CD14-positive monocyte (primary cell): ENCODE measurements at regions not wholly inside any gene's neighbourhood (a gene's known extent, or its start where the extent isn't known, plus 50 kb on each side); places are given as distances from the start of the nearest gene placed in this dataset.

ENCODE experiments used
- DNase-seq, 3 donors: peaks; one replicate each; pipeline ENCODE4 v3.0.0-alpha.2; 2011 to 2022
- H2AFZ ChIP-seq: 2 replicates; pipeline ENCODE4 v1.6.0; 2012; ENCODE audit warnings: mild to moderate bottlenecking, low read depth, low read length, inconsistent platforms; ENCODE audit not compliant: insufficient read depth, poor library complexity, severe bottlenecking
- H3K27ac ChIP-seq, 2 donors: 1 replicate in 1 of 2; 2 replicates in 1 of 2; pipeline ENCODE4 v1.5.1; 2012 to 2013; ENCODE audit warnings: low read length in 2 of 2, control low read depth in 1 of 2, inconsistent platforms in 1 of 2, low read depth in 1 of 2, mild to moderate bottlenecking in 1 of 2
- H3K27me3 ChIP-seq, 2 donors: one replicate each; pipeline versions ENCODE4 v1.6.0 to v1.6.1; 2011 to 2013; ENCODE audit warnings: low read length in 2 of 2; ENCODE audit not compliant: control insufficient read depth in 2 of 2, insufficient read depth in 2 of 2
- H3K36me3 ChIP-seq, 2 donors: replicated peaks in 1 of 2; 1 replicate in 1 of 2; 2 replicates in 1 of 2; pipeline versions ENCODE4 v1.5.1 to v1.6.1; 2012 to 2013; ENCODE audit warnings: low read length in 2 of 2, control low read depth in 1 of 2, inconsistent platforms in 1 of 2, mild to moderate bottlenecking in 1 of 2; ENCODE audit not compliant: insufficient read depth in 2 of 2, control insufficient read depth in 1 of 2
- H3K4me1 ChIP-seq, 2 donors: 1 replicate in 1 of 2; 2 replicates in 1 of 2; pipeline versions ENCODE4 v1.5.1 to v1.6.1; 2012 to 2013; ENCODE audit warnings: low read length in 2 of 2, control low read depth in 1 of 2, inconsistent platforms in 1 of 2, mild to moderate bottlenecking in 1 of 2, moderate library complexity in 1 of 2; ENCODE audit not compliant: insufficient read depth in 2 of 2, control insufficient read depth in 1 of 2
- H3K4me2 ChIP-seq: replicated peaks from 2 replicates; pipeline ENCODE3; 2012; ENCODE audit warnings: low read length, moderate library complexity, mild to moderate bottlenecking; ENCODE audit not compliant: poor library complexity, severe bottlenecking; ENCODE audit errors: extremely low read depth
- H3K4me3 ChIP-seq, 3 experiments: fragments of 200-600 bp in 1 of 3; sonication (generic) in 1 of 3; replicated peaks in 1 of 3; 1 replicate in 2 of 3; 2 replicates in 1 of 3; pipeline ENCODE4 v1.5.1; 2011 to 2013; ENCODE audit warnings: low read length in 3 of 3, mild to moderate bottlenecking in 3 of 3, control low read depth in 2 of 3, low read depth in 2 of 3, inconsistent platforms in 1 of 3, moderate library complexity in 1 of 3
- H3K79me2 ChIP-seq: 2 replicates; pipeline ENCODE4 v1.6.0; 2012; ENCODE audit warnings: mild to moderate bottlenecking, control low read depth, inconsistent platforms, low read length, moderate library complexity; ENCODE audit not compliant: insufficient read depth
- H3K9ac ChIP-seq: 2 replicates; pipeline ENCODE4 v1.6.0; 2017; ENCODE audit warnings: low read length, mild to moderate bottlenecking; ENCODE audit not compliant: insufficient read depth, poor library complexity, severe bottlenecking
- H3K9me3 ChIP-seq, 2 donors: replicated peaks in 1 of 2; 1 replicate in 1 of 2; 2 replicates in 1 of 2; pipeline versions ENCODE4 v1.5.1 to v1.6.1; 2012 to 2013; ENCODE audit warnings: low read length in 2 of 2, control low read depth in 1 of 2; ENCODE audit not compliant: control insufficient read depth in 1 of 2, insufficient read depth in 1 of 2
- H4K20me1 ChIP-seq: 2 replicates; pipeline ENCODE4 v1.6.0; 2012; ENCODE audit warnings: mild to moderate bottlenecking, low read length, control low read depth, moderate library complexity; ENCODE audit not compliant: insufficient read depth
- H3K27ac Mint-ChIP-seq, 7 donors: one replicate each; pipeline ENCODE4 v1.8.0; 2020; ENCODE audit warnings: mild to moderate bottlenecking in 7 of 7, mixed read lengths in 7 of 7, moderate library complexity in 6 of 7, inconsistent platforms in 2 of 7
- H3K27me3 Mint-ChIP-seq, 3 donors: one replicate each; pipeline ENCODE4 v1.8.0; 2021 to 2022; ENCODE audit warnings: low read depth in 3 of 3, mild to moderate bottlenecking in 3 of 3, mixed read lengths in 3 of 3, moderate library complexity in 3 of 3, inconsistent platforms in 1 of 3
- H3K36me3 Mint-ChIP-seq, 2 donors: one replicate each; pipeline ENCODE4 v1.8.0; 2020; ENCODE audit warnings: mixed read lengths in 2 of 2, inconsistent platforms in 1 of 2, mild to moderate bottlenecking in 1 of 2
- H3K4me1 Mint-ChIP-seq: one replicate; pipeline ENCODE4 v1.8.0; 2020; ENCODE audit warnings: mild to moderate bottlenecking, mixed read lengths
- H3K4me3 Mint-ChIP-seq, 2 donors: one replicate each; pipeline ENCODE4 v1.8.0; 2020; ENCODE audit warnings: mild to moderate bottlenecking in 2 of 2, mixed read lengths in 2 of 2, moderate library complexity in 1 of 2
- H3K9me3 Mint-ChIP-seq, 7 donors: one replicate each; pipeline ENCODE4 v1.8.0; 2020 to 2022; ENCODE audit warnings: mixed read lengths in 7 of 7, mild to moderate bottlenecking in 6 of 7, moderate library complexity in 6 of 7, inconsistent platforms in 2 of 7
- CTCF ChIP-seq: fragments of 200-600 bp; IDR thresholded peaks from one replicate; pipeline ENCODE4 v1.8.0; 2022; ENCODE audit warnings: antibody characterized with exemption, mild to moderate bottlenecking
- WGBS: methylation state at CpG from one replicate; pipeline ENCODE4 v1.1.5; 2013; ENCODE audit warnings: missing lambda C conversion rate; ENCODE audit not compliant: insufficient coverage; 5-methylcytosine and 5-hydroxymethylcytosine counted together
- intact Hi-C, 2 donors: fragments of 100-400 bp; cut with micrococcal nuclease; formaldehyde crosslinking; loops; one replicate each; pipeline versions ENCODE4 v1.15.0 to v1.15.1; 2023

- H3K9ac ChIP-seq, result no peak overlapping the region
- no peaks in the 10 kb centered on the region for H3K4me1 ChIP-seq
- H3K4me1 Mint-ChIP-seq, result no peaks in the 10 kb centered on the region
- no peak overlapping the region for H3K4me3 ChIP-seq
- no peak for TF ChIP-seq CTCF
- H3K4me2 ChIP-seq, result no peak overlapping the region
- intact Hi-C loops, result no loop called here
- peaks cover 0 to 4% (median 0%) of the 10 kb centered on the region in 7 donors for H3K9me3 Mint-ChIP-seq
- H3K27ac ChIP-seq, result no peak overlapping the region
- H3K27me3 Mint-ChIP-seq, result peaks cover 0 to 1% (median 0%) of the 10 kb centered on the region in 3 donors
- WGBS, result 51% methylated on average over 5 of the region's 6 CpGs
- no peaks in the 10 kb centered on the region for H3K27me3 ChIP-seq
- H4K20me1 ChIP-seq, result no peaks in the 10 kb centered on the region
- no peak overlapping the region for H3K4me3 Mint-ChIP-seq
- no peak overlapping the region for H3K27ac Mint-ChIP-seq
- no peak overlapping the region for H2AFZ ChIP-seq
- DNase-seq, result no peak
- no peaks in the 10 kb centered on the region for H3K36me3 Mint-ChIP-seq
- no peaks in the 10 kb centered on the region for H3K79me2 ChIP-seq
- H3K9me3 ChIP-seq, result no peaks in the 10 kb centered on the region
- H3K36me3 ChIP-seq, result no peaks in the 10 kb centered on the region
Observed at GRCh38 chr20:55437798-55438415, 567.4 kb downstream of the CBLN4 start.

- peaks cover 0 to 3% (median 0%) of the 10 kb centered on the region in 7 donors for H3K9me3 Mint-ChIP-seq
- H4K20me1 ChIP-seq, result no peaks in the 10 kb centered on the region
- no peak overlapping the region for H3K4me2 ChIP-seq
- no peak overlapping the region for H3K4me3 ChIP-seq
- no peaks in the 10 kb centered on the region for H3K4me1 ChIP-seq
- H2AFZ ChIP-seq, result no peak overlapping the region
- H3K27me3 ChIP-seq, result no peaks in the 10 kb centered on the region
- no peak for TF ChIP-seq CTCF
- no peaks in the 10 kb centered on the region for H3K79me2 ChIP-seq
- H3K4me1 Mint-ChIP-seq, result no peaks in the 10 kb centered on the region
- H3K36me3 ChIP-seq, result no peaks in the 10 kb centered on the region
- intact Hi-C loops, result no loop called here
- H3K36me3 Mint-ChIP-seq, result no peaks in the 10 kb centered on the region
- H3K27ac ChIP-seq, result no peak overlapping the region
- DNase-seq, result no peak
- no peaks in the 10 kb centered on the region for H3K9me3 ChIP-seq
- no CpG with 5 or more reads among the region's 3 CpGs for WGBS
- peaks cover 0 to 2% (median 0%) of the 10 kb centered on the region in 3 donors for H3K27me3 Mint-ChIP-seq
- no peak overlapping the region for H3K27ac Mint-ChIP-seq
- no peak overlapping the region for H3K9ac ChIP-seq
- H3K4me3 Mint-ChIP-seq, result no peak overlapping the region
Observed at GRCh38 chr20:55424968-55425367, 580.4 kb downstream of the CBLN4 start.
